Ovary (tissue), 7 donors: ENCODE measurements at regions not wholly inside any gene's neighbourhood (a gene's known extent, or its start where the extent isn't known, plus 50 kb on each side); places are given as distances from the start of the nearest gene placed in this dataset.

ENCODE experiments used
- DNase-seq, 5 donors: peaks; one replicate each; pipeline ENCODE4 v3.0.0-alpha.2; 2019 to 2020
- H3K27ac ChIP-seq, 2 donors: fragments of 200-600 bp; one replicate each; pipeline versions ENCODE4 v1.5.1 to v1.8.0; 2019 to 2022
- H3K27me3 ChIP-seq: fragments of 200-600 bp; one replicate; pipeline ENCODE4 v1.8.0; 2022
- H3K36me3 ChIP-seq: fragments of 200-600 bp; sonication (generic); one replicate; pipeline ENCODE4 v1.5.1; 2019
- H3K4me1 ChIP-seq: one replicate; pipeline ENCODE4 v1.8.1; 2013; ENCODE audit warnings: mild to moderate bottlenecking, moderate library complexity; ENCODE audit not compliant: insufficient read depth
- H3K4me3 ChIP-seq: fragments of 200-600 bp; sonication (generic); one replicate; pipeline ENCODE4 v1.5.1; 2017
- H3K9me3 ChIP-seq, 2 donors: fragments of 200-600 bp in 1 of 2; sonication (generic) in 1 of 2; one replicate each; pipeline versions ENCODE4 v1.5.1 to v1.8.1; 2013 to 2019; ENCODE audit warnings: mild to moderate bottlenecking in 1 of 2, moderate library complexity in 1 of 2
- EP300 ChIP-seq: sonication (generic); formaldehyde crosslinking; IDR thresholded peaks from one replicate; pipeline ENCODE4 v1.6.1; 2017; ENCODE audit warnings: antibody characterized with exemption
- POLR2A ChIP-seq: fragments of 450-650 bp; IDR thresholded peaks from one replicate; pipeline ENCODE4 v1.6.1; 2017; ENCODE audit warnings: antibody characterized with exemption, mild to moderate bottlenecking, moderate library complexity
- WGBS, 3 donors: extraction: QIAGEN DNeasy Blood & Tissue Kit in 1 of 3; methylation state at CpG; one replicate each; pipeline versions ENCODE4 v1.1.5 to v1.1.7; 2013 to 2017; 5-methylcytosine and 5-hydroxymethylcytosine counted together
- intact Hi-C, 4 donors: fragments of 100-400 bp; cut with DNase I; formaldehyde crosslinking; loops; one replicate each; pipeline versions ENCODE4 v1.11.0 to v1.15.1; 2022 to 2023
- TF ChIP-seq, protein P1 (sequence below), 3 donors: fragments of 450-650 bp in 2 of 3; fragments of 200-600 bp in 1 of 3; IDR thresholded peaks; one replicate each; pipeline versions ENCODE4 v1.5.1 to v1.8.0; 2016 to 2022; ENCODE audit warnings: antibody characterized with exemption in 3 of 3, mild to moderate bottlenecking in 1 of 3
- donor health status: DM: no; HTN: no; CAD: no; lungs with moderate emphysema.
- donor health status: DM: no; HTN: no; CAD: no.
- donor health status: Bipolar disorder and iron deficiency.
- donor health status: DM: no; HTN: no; CAD: no.
- donor health status: DM: yes; HTN: yes; CAD: no.

GRCh38 chr14:76951166-76951565 is 77.3 kb downstream of the IRF2BPL start:
- intact Hi-C loops, result no loop called here
- no peaks in the 10 kb centered on the region for H3K27me3 ChIP-seq
- H3K4me3 ChIP-seq, result no peak overlapping the region
- 44 to 51% (median 51%) methylated on average over 8 of the region's 8 CpGs for WGBS, 3 donors
- no peaks in the 10 kb centered on the region for H3K36me3 ChIP-seq
- no peak for TF ChIP-seq POLR2A
- TF ChIP-seq, protein P1, sequence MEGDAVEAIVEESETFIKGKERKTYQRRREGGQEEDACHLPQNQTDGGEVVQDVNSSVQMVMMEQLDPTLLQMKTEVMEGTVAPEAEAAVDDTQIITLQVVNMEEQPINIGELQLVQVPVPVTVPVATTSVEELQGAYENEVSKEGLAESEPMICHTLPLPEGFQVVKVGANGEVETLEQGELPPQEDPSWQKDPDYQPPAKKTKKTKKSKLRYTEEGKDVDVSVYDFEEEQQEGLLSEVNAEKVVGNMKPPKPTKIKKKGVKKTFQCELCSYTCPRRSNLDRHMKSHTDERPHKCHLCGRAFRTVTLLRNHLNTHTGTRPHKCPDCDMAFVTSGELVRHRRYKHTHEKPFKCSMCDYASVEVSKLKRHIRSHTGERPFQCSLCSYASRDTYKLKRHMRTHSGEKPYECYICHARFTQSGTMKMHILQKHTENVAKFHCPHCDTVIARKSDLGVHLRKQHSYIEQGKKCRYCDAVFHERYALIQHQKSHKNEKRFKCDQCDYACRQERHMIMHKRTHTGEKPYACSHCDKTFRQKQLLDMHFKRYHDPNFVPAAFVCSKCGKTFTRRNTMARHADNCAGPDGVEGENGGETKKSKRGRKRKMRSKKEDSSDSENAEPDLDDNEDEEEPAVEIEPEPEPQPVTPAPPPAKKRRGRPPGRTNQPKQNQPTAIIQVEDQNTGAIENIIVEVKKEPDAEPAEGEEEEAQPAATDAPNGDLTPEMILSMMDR (IDR thresholded peaks at IDR 0.05), result no peak
- TF ChIP-seq EP300, result no peak
- no peaks in the 10 kb centered on the region for H3K9me3 ChIP-seq
- peaks cover 27% of the 10 kb centered on the region for H3K4me1 ChIP-seq
- DNase-seq, result no peak
- peak overlapping the region in 1 of 2 donors; percentile 34 for H3K27ac ChIP-seq

DNA sequence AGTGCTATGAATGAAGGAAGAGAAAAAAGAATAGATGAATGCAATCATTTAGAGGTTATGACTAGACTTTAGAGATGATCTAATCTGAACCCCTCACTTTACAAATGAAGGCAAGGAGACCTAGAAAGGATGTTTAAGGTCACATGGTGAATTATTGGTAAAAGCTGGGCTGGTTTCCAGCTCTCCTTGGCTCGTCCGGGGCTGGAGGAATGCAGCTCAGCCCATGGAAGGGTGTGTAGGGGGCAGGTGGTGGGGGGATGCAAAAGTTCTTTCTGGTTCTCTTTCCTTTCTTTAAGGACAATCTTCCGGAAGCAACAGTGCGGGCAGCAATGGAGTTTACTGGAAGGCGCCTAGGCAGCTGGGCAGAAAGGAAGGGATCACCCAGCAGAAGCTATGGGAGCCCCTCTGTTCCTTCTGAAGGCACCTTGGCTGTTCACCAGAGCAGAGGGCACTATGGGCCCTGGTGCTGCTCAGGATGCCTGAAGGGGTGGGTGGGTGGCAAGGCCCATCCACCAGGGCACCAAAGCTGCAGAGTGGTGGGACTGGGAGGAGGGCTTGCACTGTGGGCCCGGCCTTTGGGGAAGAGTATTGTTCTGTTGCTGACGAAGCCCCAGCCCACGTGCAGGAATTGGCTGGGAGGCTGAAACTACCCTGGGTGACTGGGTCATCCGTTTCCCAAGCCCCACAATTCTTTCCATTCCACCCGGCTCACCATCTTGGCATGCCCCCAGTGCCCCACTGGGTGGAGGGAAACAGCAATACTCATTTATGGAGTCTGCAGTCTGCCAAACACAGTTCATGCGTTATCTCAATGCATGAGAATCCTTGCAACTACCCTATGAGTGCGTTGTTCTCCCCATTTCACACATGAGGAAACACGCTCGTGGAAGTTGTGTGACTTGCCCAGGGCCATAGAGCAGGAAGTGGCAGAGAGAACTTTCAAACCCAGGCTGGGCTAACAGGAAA is 78.2 kb downstream of the IRF2BPL start:
- Histone ChIP-seq H3K9me3 (no peaks in the 10 kb centered on the region), H3K27ac (peak overlapping the region in 1 of 2 donors; percentile 34), H3K36me3 (no peaks in the 10 kb centered on the region), H3K4me3 (no peak overlapping the region), H3K4me1 (peaks cover 27% of the 10 kb centered on the region), H3K27me3 (no peaks in the 10 kb centered on the region)
- TF ChIP-seq, protein P1 (IDR thresholded peaks at IDR 0.05), result no peak
- 46 to 56% (median 56%) methylated on average over 14 of the region's 14 CpGs for WGBS, 3 donors
- intact Hi-C loops, result no loop called here
- peak in 2 of 5 donors; percentile 53 to 58 for DNase-seq

DNA sequence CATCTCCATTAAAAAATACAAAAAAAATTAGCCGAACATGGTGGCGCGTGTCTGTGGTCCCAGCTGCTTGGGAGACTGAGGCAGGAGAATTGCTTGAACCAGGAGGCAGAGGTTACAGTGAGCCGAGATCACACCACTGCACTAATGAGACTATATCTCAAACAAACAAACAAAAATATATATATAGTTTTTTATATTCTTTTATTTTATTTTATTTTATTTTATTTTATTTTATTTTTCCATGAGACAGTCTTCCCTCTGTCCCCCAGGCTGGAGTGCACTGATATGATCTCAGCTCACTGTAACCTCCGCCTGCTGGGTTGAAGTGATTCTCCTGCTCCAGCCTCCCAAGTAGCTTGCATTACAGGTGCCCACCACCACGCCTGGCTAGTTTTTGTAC is 79.5 kb downstream of the IRF2BPL start:
- Histone ChIP-seq H3K27me3 (no peaks in the 10 kb centered on the region), H3K4me3 (no peak overlapping the region), H3K36me3 (no peaks in the 10 kb centered on the region), H3K9me3 (no peaks in the 10 kb centered on the region), H3K4me1 (peaks cover 25% of the 10 kb centered on the region), H3K27ac (peak overlapping the region in 1 of 2 donors; percentile 34)
- peak in 1 of 5 donors; percentile 23 for DNase-seq
- 92 to 96% (median 95%) methylated on average over 6 of the region's 6 CpGs for WGBS, 3 donors
- TF ChIP-seq POLR2A, result no peak
- TF ChIP-seq, protein P1 (IDR thresholded peaks at IDR 0.05), result no peak
- no peak for TF ChIP-seq EP300
- intact Hi-C loops, result no loop called here

GRCh38 chr14:76948213-76948947 is 80.1 kb downstream of the IRF2BPL start:
- H3K36me3 ChIP-seq, result no peaks in the 10 kb centered on the region
- DNase-seq, result peak in 1 of 5 donors; percentile 30
- no peak overlapping the region for H3K4me3 ChIP-seq
- peak overlapping the region in 1 of 2 donors; percentile 30 for H3K27ac ChIP-seq
- intact Hi-C loops, result no loop called here
- WGBS, 3 donors, result 53 to 73% (median 63%) methylated on average over 11 of the region's 11 CpGs
- H3K27me3 ChIP-seq, result no peaks in the 10 kb centered on the region
- H3K9me3 ChIP-seq, result no peaks in the 10 kb centered on the region
- TF ChIP-seq POLR2A (no peak), EP300 (no peak)
- TF ChIP-seq, protein P1 (IDR thresholded peaks at IDR 0.05), result no peak
- peaks cover 25% of the 10 kb centered on the region for H3K4me1 ChIP-seq
